NCI-H1694 treated with DMSO at 0.1 percent for 48 hours (cell line): ENCODE measurements at regions not wholly inside any gene's neighbourhood (a gene's known extent, or its start where the extent isn't known, plus 50 kb on each side); places are given as distances from the start of the nearest gene placed in this dataset.

ENCODE experiments used
- DNase-seq: peaks from one replicate; lab custom pipeline; 2025; lab: John Stamatoyannopoulos, UW

- no peak for DNase-seq
These were observed 167.3 kb upstream of the GRIN2B start for GRCh38 chr12:14148489-14149270.

GRCh38 chr12:14153803-14154202 is 172.4 kb upstream of the GRIN2B start:
- no peak for DNase-seq

GRCh38 chr12:14156606-14157005 is 175.2 kb upstream of the GRIN2B start:
- DNase-seq = no peak

- no peak for DNase-seq
These were observed 175.8 kb upstream of the GRIN2B start for GRCh38 chr12:14157088-14157747.

- no peak for DNase-seq
These were observed 182.9 kb upstream of the GRIN2B start for GRCh38 chr12:14164266-14164665.

- DNase-seq = peak; percentile 66
These were observed 185.7 kb upstream of the GRIN2B start for GRCh38 chr12:14167005-14167628.

- DNase-seq = no peak
These were observed 187.9 kb upstream of the GRIN2B start for GRCh38 chr12:14169281-14169680.

GRCh38 chr12:14171106-14171505 is 189.7 kb upstream of the GRIN2B start:
- DNase-seq = no peak

GRCh38 chr12:14175206-14175605 is 190.3 kb upstream of the ATF7IP start:
- DNase-seq = peak; percentile 27

- DNase-seq = peak; percentile 83
These were observed 179.9 kb upstream of the ATF7IP start for GRCh38 chr12:14185427-14186192.

GRCh38 chr12:14186193-14186502 is 179.3 kb upstream of the ATF7IP start:
- DNase-seq = no peak

- no peak for DNase-seq
These were observed 178.5 kb upstream of the ATF7IP start for GRCh38 chr12:14187002-14187401.

- DNase-seq = no peak
These were observed 177.5 kb upstream of the ATF7IP start for GRCh38 chr12:14187966-14188365.

GRCh38 chr12:14188744-14189143 is 176.7 kb upstream of the ATF7IP start:
- DNase-seq = no peak

GRCh38 chr12:14190694-14191093 is 174.8 kb upstream of the ATF7IP start:
- no peak for DNase-seq

- DNase-seq = no peak
These were observed 173.9 kb upstream of the ATF7IP start for GRCh38 chr12:14191612-14192011.

GRCh38 chr12:14193639-14194038 is 171.8 kb upstream of the ATF7IP start:
- DNase-seq = peak; percentile 78

- DNase-seq = no peak
These were observed 170.9 kb upstream of the ATF7IP start for GRCh38 chr12:14194572-14194971.

GRCh38 chr12:14199455-14200198 is 165.9 kb upstream of the ATF7IP start:
- no peak for DNase-seq

GRCh38 chr12:14200598-14200997 is 164.9 kb upstream of the ATF7IP start:
- DNase-seq = no peak

- no peak for DNase-seq
These were observed 164.2 kb upstream of the ATF7IP start for GRCh38 chr12:14201291-14201690.
